GM20000 (cell line): ENCODE measurements at regions not wholly inside any gene's neighbourhood (a gene's known extent, or its start where the extent isn't known, plus 50 kb on each side); places are given as distances from the start of the nearest gene placed in this dataset.

Experiments
- DNase-seq: peaks from one replicate; pipeline ENCODE4 v3.0.0; 2012; ENCODE audit warnings: low spot score
- TF ChIP-seq, protein P1 (sequence below): IDR thresholded peaks from 2 replicates; pipeline ENCODE4 v1.5.1; 2012; ENCODE audit warnings: mild to moderate bottlenecking, control low read depth; ENCODE audit errors: extremely low read depth, missing control alignments

DNA sequence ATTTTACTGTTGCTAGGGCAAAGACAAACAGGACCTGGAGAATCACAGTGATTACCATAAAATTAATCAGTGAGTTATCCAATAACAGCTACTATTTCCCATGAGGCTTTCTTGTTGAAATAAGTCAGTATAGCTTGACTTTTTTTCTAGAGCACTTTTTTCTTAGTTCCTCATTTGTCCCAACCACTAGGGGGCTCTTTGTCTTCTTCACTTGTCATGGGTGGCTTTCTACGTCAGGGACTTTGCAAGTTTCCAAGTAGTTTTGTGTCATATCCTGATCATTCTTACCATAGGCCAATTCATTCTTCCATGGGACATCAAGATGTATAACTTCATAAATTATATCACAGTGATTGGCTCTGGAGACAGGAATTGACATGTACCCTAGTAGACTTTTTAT is 1019.6 kb upstream of the PIK3C3 start:
- DNase-seq, result peak; percentile 18
- TF ChIP-seq, protein P1, sequence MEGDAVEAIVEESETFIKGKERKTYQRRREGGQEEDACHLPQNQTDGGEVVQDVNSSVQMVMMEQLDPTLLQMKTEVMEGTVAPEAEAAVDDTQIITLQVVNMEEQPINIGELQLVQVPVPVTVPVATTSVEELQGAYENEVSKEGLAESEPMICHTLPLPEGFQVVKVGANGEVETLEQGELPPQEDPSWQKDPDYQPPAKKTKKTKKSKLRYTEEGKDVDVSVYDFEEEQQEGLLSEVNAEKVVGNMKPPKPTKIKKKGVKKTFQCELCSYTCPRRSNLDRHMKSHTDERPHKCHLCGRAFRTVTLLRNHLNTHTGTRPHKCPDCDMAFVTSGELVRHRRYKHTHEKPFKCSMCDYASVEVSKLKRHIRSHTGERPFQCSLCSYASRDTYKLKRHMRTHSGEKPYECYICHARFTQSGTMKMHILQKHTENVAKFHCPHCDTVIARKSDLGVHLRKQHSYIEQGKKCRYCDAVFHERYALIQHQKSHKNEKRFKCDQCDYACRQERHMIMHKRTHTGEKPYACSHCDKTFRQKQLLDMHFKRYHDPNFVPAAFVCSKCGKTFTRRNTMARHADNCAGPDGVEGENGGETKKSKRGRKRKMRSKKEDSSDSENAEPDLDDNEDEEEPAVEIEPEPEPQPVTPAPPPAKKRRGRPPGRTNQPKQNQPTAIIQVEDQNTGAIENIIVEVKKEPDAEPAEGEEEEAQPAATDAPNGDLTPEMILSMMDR, result no peak

DNA sequence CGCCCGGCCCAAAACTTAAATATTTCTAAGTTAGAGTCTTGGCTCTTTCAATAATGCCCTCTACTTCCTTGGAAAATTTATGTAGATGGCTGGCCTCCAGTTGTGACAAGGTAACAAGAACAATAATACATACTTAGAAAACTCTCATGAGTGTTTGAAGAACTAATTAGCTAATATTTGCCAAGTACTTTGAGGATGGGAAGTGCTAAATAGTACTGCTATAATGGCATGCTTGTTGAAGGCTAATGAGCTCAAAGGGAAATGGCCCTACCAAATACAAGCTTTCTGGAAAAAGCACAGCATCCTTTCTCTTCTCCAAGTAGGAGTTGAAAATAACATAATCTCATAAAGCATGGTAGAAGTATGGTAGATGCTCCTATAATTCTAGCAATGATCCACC is 1022.2 kb upstream of the PIK3C3 start:
- TF ChIP-seq, protein P1, result no peak
- no peak for DNase-seq

DNA sequence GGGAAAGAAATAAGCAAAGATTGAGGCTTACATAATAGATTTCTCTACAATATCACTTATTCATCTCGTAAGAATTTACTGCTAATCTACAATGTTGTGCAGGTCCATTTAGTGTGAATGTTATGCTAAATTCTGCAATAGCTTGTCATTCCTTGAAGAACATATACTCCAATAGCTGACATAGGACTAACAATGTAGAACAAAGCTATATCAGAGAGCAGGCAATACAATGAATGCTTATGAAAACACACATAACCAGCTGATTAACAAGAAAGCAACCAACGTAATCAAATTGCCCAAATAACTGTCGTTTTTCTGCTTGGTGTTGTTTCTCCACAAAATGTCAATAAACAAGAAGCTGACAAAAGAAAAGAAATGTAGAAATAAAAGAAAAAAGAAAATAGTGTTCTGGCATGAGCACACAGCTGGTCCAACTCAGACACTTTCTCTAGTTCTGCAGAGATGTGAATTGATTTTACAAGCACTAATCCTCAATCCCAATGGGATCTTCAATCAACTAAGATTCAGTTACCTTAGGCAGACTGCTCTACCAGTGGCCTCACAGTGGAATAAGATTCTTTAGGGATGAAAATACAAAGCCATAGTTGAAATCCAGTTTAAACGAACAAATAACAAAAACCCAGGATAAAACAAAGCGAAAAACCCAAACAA is 1024.7 kb upstream of the PIK3C3 start:
- TF ChIP-seq, protein P1, result no peak
- DNase-seq, result no peak

DNA sequence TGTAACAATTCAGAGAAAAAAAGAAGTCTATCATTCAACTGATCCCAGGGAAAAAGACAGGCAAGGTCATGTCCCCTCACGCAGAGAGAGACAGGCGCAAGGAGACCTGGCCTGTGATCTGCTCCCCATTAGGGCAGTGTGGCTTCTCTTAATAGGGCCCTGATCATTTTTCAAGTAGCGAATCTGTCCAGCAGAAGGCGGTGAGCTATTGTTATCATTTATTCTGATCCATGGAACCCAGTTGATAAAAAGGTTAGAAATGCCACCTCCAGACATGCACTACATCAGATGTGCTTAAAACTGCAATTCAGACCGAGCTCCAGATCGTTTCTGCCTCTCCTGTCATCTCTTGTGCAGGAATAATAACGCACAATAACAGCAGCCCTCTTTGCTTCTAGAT is 1025.6 kb upstream of the PIK3C3 start:
- DNase-seq, result no peak
- TF ChIP-seq, protein P1, result no peak

DNA sequence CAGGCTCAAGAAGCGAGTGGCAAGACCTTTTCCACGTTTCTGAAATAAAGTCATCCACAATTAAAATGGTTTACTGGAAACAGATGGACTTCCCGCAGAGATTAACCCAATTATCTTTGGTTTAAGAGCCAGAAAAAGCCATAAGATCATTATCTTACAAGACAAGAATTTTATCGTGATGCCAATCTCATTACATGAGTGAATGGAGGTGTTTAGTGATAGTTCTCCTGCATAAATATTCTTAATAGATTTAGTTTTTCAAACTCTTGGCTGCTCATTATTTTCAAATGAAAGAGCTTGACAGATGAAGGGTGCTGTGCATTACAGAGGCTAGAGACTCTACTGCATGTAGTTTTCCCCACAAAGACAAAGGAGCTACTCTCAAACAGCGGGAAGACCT is 1028.4 kb upstream of the PIK3C3 start:
- DNase-seq, result no peak
- TF ChIP-seq, protein P1, result no peak

DNA sequence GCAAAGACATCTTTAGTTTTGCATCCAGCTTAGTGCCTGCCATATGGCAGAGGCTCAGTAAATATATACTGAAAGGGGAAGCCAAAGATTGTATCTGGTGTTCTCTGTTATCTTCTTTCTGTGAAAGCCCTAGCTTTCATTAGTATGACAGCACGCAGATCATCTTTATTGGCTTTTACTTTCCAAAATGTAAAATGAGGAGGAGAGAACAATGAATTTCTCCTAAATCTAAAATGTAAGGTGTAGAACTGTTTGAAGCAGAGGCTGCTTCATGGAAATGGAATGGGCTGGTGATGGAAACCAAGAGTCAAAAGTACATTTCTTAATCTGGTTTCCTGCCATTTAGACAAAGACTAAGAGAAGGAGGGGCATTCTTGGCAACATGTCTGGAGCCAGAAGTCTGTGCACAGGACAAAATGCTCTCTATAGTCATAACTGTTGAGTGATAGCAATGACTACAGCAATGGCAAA is 1029.9 kb upstream of the PIK3C3 start:
- no peak for DNase-seq
- TF ChIP-seq, protein P1, result no peak

DNA sequence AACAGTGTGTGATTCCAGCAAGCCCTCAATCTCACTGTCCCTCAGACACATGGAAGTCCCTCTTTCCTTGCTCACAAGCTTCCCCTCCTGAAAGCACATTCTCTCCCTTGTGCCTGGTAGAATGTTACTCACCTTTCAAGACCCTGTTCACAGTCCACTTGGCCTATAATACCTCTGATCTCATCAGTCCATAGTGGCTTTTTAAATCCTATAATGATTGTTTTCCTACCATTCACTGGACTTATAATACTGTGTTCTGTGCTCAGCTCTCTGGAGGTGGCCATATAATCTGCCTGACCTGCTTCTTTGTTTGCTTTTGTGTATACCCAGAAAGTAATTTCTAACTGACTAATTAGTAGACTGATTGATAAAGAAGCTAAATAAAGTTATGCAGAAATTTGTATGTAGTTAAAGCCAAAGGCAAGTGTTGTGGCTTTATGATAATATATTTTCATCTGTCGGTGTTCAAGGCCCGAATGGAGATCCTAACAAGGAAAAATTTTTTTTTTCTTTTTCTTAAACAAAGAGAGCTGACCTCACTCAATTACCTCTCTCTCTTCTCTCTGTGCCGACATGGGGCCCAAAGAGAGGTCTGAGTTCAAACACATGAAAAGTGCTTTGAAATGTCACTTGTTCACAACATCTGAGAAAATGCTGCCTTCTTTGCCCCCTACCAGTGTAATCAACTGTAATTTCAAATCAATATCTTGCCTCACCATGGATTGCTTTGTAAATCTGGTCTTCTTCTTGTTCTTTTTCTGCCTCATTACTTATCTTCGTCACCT is 1033.0 kb upstream of the PIK3C3 start:
- TF ChIP-seq, protein P1, result no peak
- DNase-seq, result no peak
